Epithelial cell of proximal tubule (primary cell): ENCODE measurements at regions not wholly inside any gene's neighbourhood (a gene's known extent, or its start where the extent isn't known, plus 50 kb on each side); places are given as distances from the start of the nearest gene placed in this dataset.
A peak's percentile ranks its signal among the peaks of the same experiment; 100 is the strongest.

Source experiments
- DNase-seq: peaks from one replicate; pipeline ENCODE4 v3.0.0-alpha.2; 2011; ENCODE audit warnings: low read depth
- H3K4me3 ChIP-seq: 2 replicates; pipeline ENCODE4 v1.5.1; 2011; ENCODE audit warnings: low read depth, mild to moderate bottlenecking, low read length
- CTCF ChIP-seq: conservative IDR thresholded peaks from 2 replicates; pipeline ENCODE4 v1.5.1; 2012; ENCODE audit warnings: low read depth, mild to moderate bottlenecking, low read length

DNA sequence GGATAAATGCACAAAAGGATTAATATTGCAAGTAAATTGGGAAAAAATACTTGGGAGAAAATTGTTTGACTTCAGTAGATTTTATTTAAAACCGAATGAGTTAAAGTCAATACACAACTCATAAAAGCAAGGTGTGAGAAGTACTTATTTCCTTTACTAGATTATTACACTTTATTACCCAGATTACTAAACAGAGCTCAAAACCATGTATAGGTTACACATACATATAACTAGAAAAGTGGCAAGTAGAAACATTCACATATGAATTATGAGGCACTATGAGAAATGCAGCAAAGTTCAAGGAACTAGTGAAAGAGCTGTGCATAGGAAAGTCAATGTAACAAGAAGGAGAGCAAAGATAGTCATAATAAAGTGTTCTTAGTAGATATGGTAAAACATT, 113.0 kb downstream of the CXXC4 start:
- no peak for TF ChIP-seq CTCF
- no peak overlapping the region for H3K4me3 ChIP-seq
- DNase-seq: no peak

DNA sequence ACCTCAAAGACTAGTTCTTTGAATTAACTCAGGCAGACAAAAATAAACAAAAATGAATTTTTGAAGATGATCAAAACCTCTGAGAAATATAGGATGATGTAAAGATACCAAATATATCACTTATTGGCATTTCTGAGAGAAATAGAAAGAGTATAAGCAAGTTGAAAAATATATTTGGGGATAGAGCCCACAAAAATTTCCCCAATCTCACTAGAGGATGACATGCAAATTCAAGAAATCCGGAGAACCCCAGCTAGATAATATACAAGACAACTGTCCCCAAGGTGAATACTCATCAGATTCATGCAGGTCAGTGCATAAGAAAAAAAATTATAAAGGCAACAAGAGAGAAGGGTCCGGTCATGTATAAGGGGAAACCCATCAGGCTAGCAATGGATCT, 129.1 kb downstream of the CXXC4 start:
- no peak for TF ChIP-seq CTCF
- H3K4me3 ChIP-seq: no peak overlapping the region
- DNase-seq: no peak

GRCh38 chr4:104353481-104353880, 141.2 kb downstream of the CXXC4 start:
- no peak for DNase-seq
- H3K4me3 ChIP-seq: no peak overlapping the region

DNA sequence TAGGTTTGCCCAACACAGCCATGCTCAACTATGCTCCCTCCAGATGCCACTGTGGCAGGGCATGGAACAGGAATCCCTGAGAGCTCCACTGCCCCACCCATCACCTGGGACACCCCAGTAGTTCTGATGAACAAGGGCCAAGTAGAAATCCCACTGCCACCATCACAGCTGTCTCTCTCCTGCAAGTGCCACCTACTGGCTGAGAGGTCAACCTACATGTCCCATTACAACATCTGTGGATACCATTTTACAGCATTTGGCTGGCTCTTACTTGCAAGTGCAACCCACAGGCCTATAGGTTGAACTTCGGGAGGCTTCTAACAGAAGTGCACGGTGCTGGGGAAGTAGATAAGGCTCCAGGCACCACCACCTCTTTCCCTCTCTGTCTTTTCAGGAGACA, 142.5 kb downstream of the CXXC4 start:
- DNase-seq: no peak
- no peak overlapping the region for H3K4me3 ChIP-seq
- TF ChIP-seq CTCF: peak; percentile 42

More at GRCh38 chr4:104353481-104353880, 141.2 kb downstream of the CXXC4 start:
- no peak for TF ChIP-seq CTCF

- DNase-seq: no peak
- H3K4me3 ChIP-seq: no peak overlapping the region
- no peak for TF ChIP-seq CTCF
Measured at GRCh38 chr4:104351706-104352105, 143.0 kb downstream of the CXXC4 start.

GRCh38 chr4:104345598-104346242, 149.0 kb downstream of the CXXC4 start:
- TF ChIP-seq CTCF: no peak
- no peak overlapping the region for H3K4me3 ChIP-seq
- no peak for DNase-seq

GRCh38 chr4:104344342-104344980, 150.2 kb downstream of the CXXC4 start:
- no peak for TF ChIP-seq CTCF
- DNase-seq: no peak
- no peak overlapping the region for H3K4me3 ChIP-seq
